Activated B cell treated with CpG ODN at 0.5 μM for 24 hours (primary cell): ENCODE measurements at regions not wholly inside any gene's neighbourhood (a gene's known extent, or its start where the extent isn't known, plus 50 kb on each side); places are given as distances from the start of the nearest gene placed in this dataset.

Experiments
- ATAC-seq: fragments of 200-7000 bp; cut with Tn5 transposase; one replicate; pipeline ENCODE4 v1.10.0; 2021; ENCODE audit warnings: low read depth, mild to moderate bottlenecking, moderate library complexity
- CTCF ChIA-PET: fragments of 350-600 bp; sonication (Branson Sonifier 250); formaldehyde crosslinking; loops from one replicate; lab custom pipeline; 2021; ENCODE audit warnings: antibody characterized with exemption; lab: Charles Lee
- POLR2A ChIA-PET: fragments of 350-600 bp; sonication (Branson Sonifier 250); formaldehyde crosslinking; loops from one replicate; lab custom pipeline; 2021; ENCODE audit warnings: antibody characterized with exemption; lab: Charles Lee
- DNase-seq: peaks from one replicate; pipeline ENCODE4 v3.0.0; 2022
- H3K27ac Mint-ChIP-seq: one replicate; pipeline ENCODE4 v1.8.0; 2020; ENCODE audit warnings: mixed read lengths
- H3K27me3 Mint-ChIP-seq: one replicate; pipeline ENCODE4 v1.8.0; 2021; ENCODE audit warnings: mixed read lengths
- H3K36me3 Mint-ChIP-seq: one replicate; pipeline ENCODE4 v1.8.0; 2021; ENCODE audit warnings: low read depth, mixed read lengths
- H3K4me1 Mint-ChIP-seq: one replicate; pipeline ENCODE4 v1.8.0; 2021; ENCODE audit warnings: mixed read lengths
- H3K4me3 Mint-ChIP-seq: one replicate; pipeline ENCODE4 v1.8.0; 2020; ENCODE audit warnings: mild to moderate bottlenecking, mixed read lengths
- H3K9me3 Mint-ChIP-seq: one replicate; pipeline ENCODE4 v1.8.0; 2020; ENCODE audit warnings: mixed read lengths
- CTCF ChIP-seq: fragments of 200-600 bp; IDR thresholded peaks from one replicate; pipeline ENCODE4 v1.8.0; 2022; ENCODE audit warnings: antibody characterized with exemption, mild to moderate bottlenecking
- intact Hi-C: fragments of 100-400 bp; cut with micrococcal nuclease; formaldehyde crosslinking; loops from one replicate; pipeline ENCODE4 v1.15.1; 2024

- Mint-ChIP-seq H3K36me3 (no peaks in the 10 kb centered on the region), H3K4me1 (no peaks in the 10 kb centered on the region), H3K4me3 (no peak overlapping the region), H3K9me3 (peaks cover 3% of the 10 kb centered on the region), H3K27me3 (no peaks in the 10 kb centered on the region), H3K27ac (no peak overlapping the region)
- CTCF ChIA-PET, result no interaction called here
- POLR2A ChIA-PET, result no interaction called here
- DNase-seq (no peak), ATAC-seq (no peak)
- intact Hi-C loops, result no loop called here
- no peak for TF ChIP-seq CTCF
Observed at GRCh38 chr5:85663708-85664031, 954.1 kb upstream of the COX7C start.

DNA sequence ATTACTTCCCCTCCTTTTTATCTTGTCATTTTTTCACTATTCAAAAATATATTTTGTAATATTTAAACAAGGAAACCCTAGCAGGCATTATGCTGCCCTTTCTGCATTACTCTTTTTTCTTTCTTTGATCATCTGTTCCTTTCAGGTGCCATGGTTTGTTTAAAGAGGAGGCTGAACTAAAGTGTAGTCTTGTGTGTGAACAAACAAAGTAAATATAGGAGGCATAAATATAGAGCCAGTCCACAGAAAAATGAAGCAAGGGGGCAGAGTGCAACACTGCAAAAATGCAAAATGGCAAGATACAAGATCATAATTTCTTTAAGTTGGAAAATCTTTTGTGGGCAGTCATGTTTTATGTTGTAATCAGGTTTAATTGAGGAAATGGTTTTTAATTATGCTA, 947.3 kb upstream of the COX7C start:
- DNase-seq (no peak), ATAC-seq (no peak)
- Mint-ChIP-seq H3K27me3 (no peaks in the 10 kb centered on the region), H3K4me3 (no peak overlapping the region), H3K27ac (no peak overlapping the region), H3K9me3 (peaks cover 3% of the 10 kb centered on the region), H3K4me1 (no peaks in the 10 kb centered on the region), H3K36me3 (no peaks in the 10 kb centered on the region)
- ChIA-PET POLR2A (no interaction called here), CTCF (no interaction called here)
- TF ChIP-seq CTCF, result no peak
- intact Hi-C loops, result no loop called here

GRCh38 chr5:85671223-85671970, 946.3 kb upstream of the COX7C start:
- ATAC-seq, result no peak
- intact Hi-C loops, result no loop called here
- CTCF ChIA-PET, result no interaction called here
- no peaks in the 10 kb centered on the region for H3K36me3 Mint-ChIP-seq
- no peaks in the 10 kb centered on the region for H3K27me3 Mint-ChIP-seq
- no peak for TF ChIP-seq CTCF
- no peaks in the 10 kb centered on the region for H3K4me1 Mint-ChIP-seq
- POLR2A ChIA-PET, result no interaction called here
- H3K9me3 Mint-ChIP-seq, result peaks cover 3% of the 10 kb centered on the region
- no peak overlapping the region for H3K27ac Mint-ChIP-seq
- no peak for DNase-seq
- no peak overlapping the region for H3K4me3 Mint-ChIP-seq

- no peak for TF ChIP-seq CTCF
- intact Hi-C loops, result no loop called here
- peaks cover 2% of the 10 kb centered on the region for H3K9me3 Mint-ChIP-seq
- no peak overlapping the region for H3K4me3 Mint-ChIP-seq
- ATAC-seq (no peak), DNase-seq (no peak)
- no peaks in the 10 kb centered on the region for H3K36me3 Mint-ChIP-seq
- H3K27ac Mint-ChIP-seq, result no peak overlapping the region
- CTCF ChIA-PET, result no interaction called here
- no peaks in the 10 kb centered on the region for H3K27me3 Mint-ChIP-seq
- no peaks in the 10 kb centered on the region for H3K4me1 Mint-ChIP-seq
- POLR2A ChIA-PET, result no interaction called here
Observed at GRCh38 chr5:85681871-85682270, 935.9 kb upstream of the COX7C start.

DNA sequence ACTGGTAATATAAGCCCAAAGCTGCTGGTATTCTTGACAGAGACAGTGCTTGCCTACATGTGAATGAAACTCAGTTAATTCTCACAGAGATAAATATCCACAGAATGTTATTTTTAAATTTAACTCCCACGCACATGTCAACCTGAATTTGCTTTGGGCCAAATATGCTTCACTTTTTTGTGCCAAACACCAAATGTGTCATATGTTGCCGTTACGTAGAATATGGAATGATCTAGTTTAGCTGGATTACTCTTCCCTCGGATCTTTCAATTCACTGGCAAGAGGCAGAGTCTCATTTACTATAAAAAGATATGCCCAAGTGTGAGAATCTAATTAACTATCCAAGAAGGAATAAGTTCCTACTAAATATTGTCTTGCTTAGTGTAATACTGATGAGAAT, 933.4 kb upstream of the COX7C start:
- POLR2A ChIA-PET, result no interaction called here
- TF ChIP-seq CTCF, result no peak
- Mint-ChIP-seq H3K27ac (no peak overlapping the region), H3K36me3 (no peaks in the 10 kb centered on the region), H3K27me3 (no peaks in the 10 kb centered on the region), H3K4me1 (no peaks in the 10 kb centered on the region), H3K4me3 (no peak overlapping the region), H3K9me3 (peaks cover 2% of the 10 kb centered on the region)
- no peak for DNase-seq
- ATAC-seq, result no peak
- intact Hi-C loops, result no loop called here
- CTCF ChIA-PET, result no interaction called here
